ENCODE measurements at regions not wholly inside any gene's neighbourhood (a gene's known extent, or its start where the extent isn't known, plus 50 kb on each side); places are given as distances from the start of the nearest gene placed in this dataset.

GRCh38 chr2:150293771-150294170, 193.7 kb downstream of the RND3 start:
- Histone ChIP-seq H3K4me3 (no peak overlapping the region), H3K27me3 (no peaks in the 10 kb centered on the region), H3K9me3 (no peaks in the 10 kb centered on the region), H3K27ac (no peak overlapping the region), H3K4me1 (ENCODE audit: insufficient read depth) (no peaks in the 10 kb centered on the region), H3K36me3 (no peaks in the 10 kb centered on the region)
- no peak for TF ChIP-seq POLR2A (IDR thresholded peaks at IDR 0.05)
- intact Hi-C loops (cut with DNase I), result no loop called here
- 82 to 90% (median 85%) methylated on average over 4 of the region's 4 CpGs for WGBS, 3 donors
- no peak for DNase-seq

DNA sequence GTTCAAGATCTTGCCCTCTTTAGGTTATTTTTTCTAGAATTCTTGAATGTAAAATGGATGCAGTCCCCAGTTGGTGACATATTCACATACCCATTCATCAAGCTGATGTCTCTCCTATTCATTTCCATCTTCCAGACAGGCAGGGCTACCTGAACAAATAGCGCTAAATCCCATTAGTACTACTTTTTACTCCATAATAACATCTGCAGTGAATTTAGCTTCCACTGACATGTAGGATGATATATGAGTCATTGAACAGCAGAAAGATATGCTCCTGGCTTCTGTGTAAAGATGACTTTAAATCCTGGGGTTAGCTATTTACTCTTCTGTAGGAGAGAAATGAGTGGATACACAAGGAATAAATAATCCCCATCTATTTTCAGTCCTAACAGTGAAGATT, 194.7 kb downstream of the RND3 start:
- WGBS, 3 donors, result 83 to 86% (median 85%) methylated on average over 1 of the region's 1 CpG
- intact Hi-C loops (cut with DNase I), result no loop called here

DNA sequence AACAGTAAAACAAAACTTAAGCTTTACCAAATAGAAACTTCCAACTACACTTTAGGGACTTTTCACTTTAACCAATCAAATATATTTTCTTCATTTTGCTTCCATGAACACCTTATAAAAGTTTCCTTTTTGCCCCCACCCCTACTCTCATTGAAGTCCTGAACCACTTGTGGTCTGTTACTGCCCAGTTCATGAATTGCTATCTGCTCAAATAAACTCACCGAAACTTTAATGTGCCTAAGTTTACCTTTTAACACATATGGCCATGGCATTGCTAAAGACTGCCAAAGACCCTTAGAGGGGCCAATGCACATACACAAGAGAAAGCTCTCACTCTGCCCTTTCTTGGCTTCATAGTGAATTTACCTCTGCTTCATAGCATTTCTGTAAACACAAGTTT, 195.3 kb downstream of the RND3 start:
- intact Hi-C loops (cut with DNase I), result no loop called here
- DNase-seq, result no peak
- Histone ChIP-seq H3K4me1 (ENCODE audit: insufficient read depth) (no peaks in the 10 kb centered on the region), H3K27ac (no peak overlapping the region), H3K4me3 (no peak overlapping the region), H3K36me3 (no peaks in the 10 kb centered on the region), H3K27me3 (no peaks in the 10 kb centered on the region), H3K9me3 (no peaks in the 10 kb centered on the region)
- TF ChIP-seq POLR2A (IDR thresholded peaks at IDR 0.05), result no peak
- 54 to 100% (median 98%) methylated on average over 1 of the region's 1 CpG for WGBS, 3 donors

More for the DNA sequence above, 194.7 kb downstream of the RND3 start:
- Histone ChIP-seq H3K27ac (no peak overlapping the region), H3K4me1 (ENCODE audit: insufficient read depth) (no peaks in the 10 kb centered on the region), H3K27me3 (no peaks in the 10 kb centered on the region), H3K4me3 (no peak overlapping the region), H3K9me3 (no peaks in the 10 kb centered on the region), H3K36me3 (no peaks in the 10 kb centered on the region)
- no peak for DNase-seq
- TF ChIP-seq EP300 (IDR thresholded peaks at IDR 0.05) (no peak), CTCF (IDR thresholded peaks at IDR 0.05) (no peak), POLR2A (IDR thresholded peaks at IDR 0.05) (no peak)

DNA sequence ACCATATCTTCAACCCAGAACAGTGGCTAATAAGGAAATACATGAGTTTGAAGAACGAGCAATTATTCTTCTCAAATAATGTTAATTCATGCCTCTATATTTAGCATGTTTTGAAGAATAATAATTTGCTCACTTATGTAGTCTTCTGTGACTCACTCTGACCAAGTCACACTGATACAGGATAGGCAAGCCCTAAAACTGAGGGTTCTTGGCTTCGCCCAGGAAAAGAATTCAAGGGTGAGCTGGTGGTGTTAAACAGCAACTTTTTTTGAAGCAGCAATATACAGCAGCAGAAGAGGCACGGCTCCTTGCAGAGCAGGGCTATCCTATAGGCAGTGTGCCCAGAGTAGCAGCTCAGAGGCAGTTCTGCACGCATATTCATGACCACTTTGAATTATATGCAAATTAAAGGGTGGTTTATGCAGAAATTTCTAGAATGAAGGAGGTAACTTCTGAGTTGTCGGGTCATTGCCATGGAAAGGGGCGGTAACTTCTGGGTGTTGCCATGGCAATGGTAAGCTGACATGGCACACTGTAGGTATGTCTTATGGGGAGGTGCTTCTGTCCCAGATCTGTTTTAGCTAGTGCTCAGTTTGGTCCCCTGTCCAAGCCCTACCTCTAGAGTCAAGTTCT, 200.6 kb downstream of the RND3 start:
- DNase-seq, result no peak
- Histone ChIP-seq H3K36me3 (no peaks in the 10 kb centered on the region), H3K27ac (no peak overlapping the region), H3K27me3 (no peaks in the 10 kb centered on the region), H3K4me3 (no peak overlapping the region), H3K9me3 (no peaks in the 10 kb centered on the region), H3K4me1 (ENCODE audit: insufficient read depth) (no peaks in the 10 kb centered on the region)
- 90 to 93% (median 93%) methylated on average over 6 of the region's 6 CpGs for WGBS, 3 donors
- intact Hi-C loops (cut with DNase I), result no loop called here
- TF ChIP-seq EP300 (IDR thresholded peaks at IDR 0.05) (no peak), POLR2A (IDR thresholded peaks at IDR 0.05) (no peak), CTCF (IDR thresholded peaks at IDR 0.05) (no peak)

- TF ChIP-seq POLR2A (IDR thresholded peaks at IDR 0.05) (no peak), CTCF (IDR thresholded peaks at IDR 0.05) (no peak), EP300 (IDR thresholded peaks at IDR 0.05) (no peak)
- 96 to 98% (median 96%) methylated on average over 2 of the region's 2 CpGs for WGBS, 3 donors
- Histone ChIP-seq H3K27ac (no peak overlapping the region), H3K36me3 (no peaks in the 10 kb centered on the region), H3K9me3 (no peaks in the 10 kb centered on the region), H3K4me1 (ENCODE audit: insufficient read depth) (peaks cover 3% of the 10 kb centered on the region), H3K4me3 (no peak overlapping the region), H3K27me3 (no peaks in the 10 kb centered on the region)
- DNase-seq, result no peak
- intact Hi-C loops (cut with DNase I), result no loop called here
These were observed 203.4 kb downstream of the RND3 start for GRCh38 chr2:150284116-150284515.
